ENCODE measurements at regions not wholly inside any gene's neighbourhood (a gene's known extent, or its start where the extent isn't known, plus 50 kb on each side); places are given as distances from the start of the nearest gene placed in this dataset.

GRCh38 chr10:47082055-47082784 is 171.0 kb downstream of the PTPN20 start:
- ChIA-PET POLR2A (no interaction called here), CTCF (no interaction called here)
- H3K4me1 ChIP-seq (ENCODE audit: control insufficient read depth, insufficient read depth, low read length), result no peaks in the 10 kb centered on the region; the same call in 1 of the 2 replicates
- TF ChIP-seq ZNF155 (tag by site-specific recombination; IDR thresholded peaks at IDR 0.05), result no peak
- TF ChIP-seq ZNF692 (tag by site-specific recombination; IDR thresholded peaks at IDR 0.05), result no peak
- no peak for TF ChIP-seq ZNF660 (tag by site-specific recombination; IDR thresholded peaks at IDR 0.05)
- TF ChIP-seq ZNF610 (tag by site-specific recombination; IDR thresholded peaks at IDR 0.05; ENCODE audit: borderline replicate concordance), result no peak
- no peak for TF ChIP-seq HOXC10 (CRISPR knock-in tag; IDR thresholded peaks at IDR 0.05)
- no peak for TF ChIP-seq ZNF621 (tag by site-specific recombination; IDR thresholded peaks at IDR 0.05)
- no peak for TF ChIP-seq ZSCAN30 (tag by site-specific recombination; IDR thresholded peaks at IDR 0.05)
- TF ChIP-seq ZNF341 (tag by site-specific recombination; IDR thresholded peaks at IDR 0.05; ENCODE audit: low read depth), result no peak
- no peak for TF ChIP-seq ZNF654 (tag by site-specific recombination; IDR thresholded peaks at IDR 0.05; ENCODE audit: low read depth)
- no peak for TF ChIP-seq ZNF768 (tag by site-specific recombination; IDR thresholded peaks at IDR 0.05)
- TF ChIP-seq ZBTB49 (tag by site-specific recombination; IDR thresholded peaks at IDR 0.05; ENCODE audit: low read depth), result no peak
- no peak for TF ChIP-seq ZXDB (tag by site-specific recombination; IDR thresholded peaks at IDR 0.05)
- no peak for TF ChIP-seq ZBTB20 (tag by site-specific recombination; IDR thresholded peaks at IDR 0.05)
- no peak for TF ChIP-seq BCL11A (tag by site-specific recombination; IDR thresholded peaks at IDR 0.05; ENCODE audit: low read depth)
- TF ChIP-seq ZNF837 (tag by site-specific recombination; IDR thresholded peaks at IDR 0.05), result no peak
- TF ChIP-seq ZNF169 (tag by site-specific recombination; IDR thresholded peaks at IDR 0.05), result no peak
- no peaks in the 10 kb centered on the region for H3K36me3 ChIP-seq (ENCODE audit: control insufficient read depth in 2 of 2, insufficient read depth in 1 of 2, low read length in 2 of 2)
- no peak overlapping the region for H3K27ac ChIP-seq (ENCODE audit: extremely low read depth, low read depth, low read length)
- H3K4me3 ChIP-seq (ENCODE audit: low read depth, low read length), result no peak overlapping the region
- no peaks in the 10 kb centered on the region for H3K9me3 ChIP-seq (ENCODE audit: control insufficient read depth, insufficient read depth, low read depth, low read length)

GRCh38 chr10:47087667-47088066 is 176.4 kb downstream of the PTPN20 start:
- TF ChIP-seq FEZF1 (tag by site-specific recombination; IDR thresholded peaks at IDR 0.05) (no peak), HOXC10 (CRISPR knock-in tag; IDR thresholded peaks at IDR 0.05) (no peak), ZNF114 (tag by site-specific recombination; IDR thresholded peaks at IDR 0.05) (no peak), ZNF280C (tag by site-specific recombination; IDR thresholded peaks at IDR 0.05) (no peak), ZNF19 (tag by site-specific recombination; IDR thresholded peaks at IDR 0.05; ENCODE audit: low read depth) (no peak), ZNF529 (tag by site-specific recombination; IDR thresholded peaks at IDR 0.05; ENCODE audit: insufficient replicate concordance) (no peak), ZNF148 (tag by site-specific recombination; IDR thresholded peaks at IDR 0.05; ENCODE audit: borderline replicate concordance) (no peak)
- POLR2A ChIA-PET, result no interaction called here
- Histone ChIP-seq H3K4me3 (ENCODE audit: low read depth, low read length) (no peak overlapping the region), H3K27ac (ENCODE audit: extremely low read depth, low read depth, low read length) (no peak overlapping the region), H3K9me3 (ENCODE audit: control insufficient read depth, insufficient read depth, low read depth, low read length) (no peaks in the 10 kb centered on the region), H3K4me1 (ENCODE audit: control insufficient read depth, insufficient read depth, low read length) (no peaks in the 10 kb centered on the region), H3K36me3 (ENCODE audit: control insufficient read depth in 2 of 2, insufficient read depth in 1 of 2, low read length in 2 of 2) (no peaks in the 10 kb centered on the region)
- CTCF ChIA-PET, result no interaction called here

Measured in HEK293 (cell line).